Mesodermal cell (in vitro differentiated cells): ENCODE measurements at regions not wholly inside any gene's neighbourhood (a gene's known extent, or its start where the extent isn't known, plus 50 kb on each side); places are given as distances from the start of the nearest gene placed in this dataset.
"Not testable (repeated sequence)": the region's sequence is repeated elsewhere in the genome, so short reads cannot be mapped to it uniquely, and the experiment has no call there.

Experiments used
- H3K27ac ChIP-seq: 2 replicates; pipeline ENCODE4 v1.7.0; 2013; ENCODE audit warnings: mild to moderate bottlenecking, low read depth, low read length, moderate library complexity; ENCODE audit not compliant: severe bottlenecking
- H3K36me3 ChIP-seq: 2 replicates; pipeline ENCODE4 v1.7.1; 2013; ENCODE audit warnings: mild to moderate bottlenecking, low read length, moderate library complexity; ENCODE audit not compliant: control insufficient read depth, insufficient read depth
- H3K4me1 ChIP-seq: one replicate; pipeline ENCODE4 v1.7.1; 2013; ENCODE audit warnings: mild to moderate bottlenecking, low read length; ENCODE audit not compliant: insufficient read depth, control insufficient read depth, poor library complexity, severe bottlenecking
- H3K4me3 ChIP-seq: 2 replicates; pipeline ENCODE4 v1.7.0; 2013; ENCODE audit warnings: low read length, control low read depth, mild to moderate bottlenecking; ENCODE audit not compliant: insufficient read depth, poor library complexity, severe bottlenecking; ENCODE audit errors: extremely low read depth
- H3K9me3 ChIP-seq: 2 replicates; pipeline ENCODE4 v1.7.1; 2013; ENCODE audit warnings: mild to moderate bottlenecking, low read length, moderate library complexity; ENCODE audit not compliant: control insufficient read depth
- WGBS, 2 experiments: methylation state at CpG; one replicate each; pipeline ENCODE4 v1.1.5; 2013; ENCODE audit warnings: missing lambda C conversion rate in 2 of 2; ENCODE audit not compliant: insufficient coverage in 2 of 2; 5-methylcytosine and 5-hydroxymethylcytosine counted together

DNA sequence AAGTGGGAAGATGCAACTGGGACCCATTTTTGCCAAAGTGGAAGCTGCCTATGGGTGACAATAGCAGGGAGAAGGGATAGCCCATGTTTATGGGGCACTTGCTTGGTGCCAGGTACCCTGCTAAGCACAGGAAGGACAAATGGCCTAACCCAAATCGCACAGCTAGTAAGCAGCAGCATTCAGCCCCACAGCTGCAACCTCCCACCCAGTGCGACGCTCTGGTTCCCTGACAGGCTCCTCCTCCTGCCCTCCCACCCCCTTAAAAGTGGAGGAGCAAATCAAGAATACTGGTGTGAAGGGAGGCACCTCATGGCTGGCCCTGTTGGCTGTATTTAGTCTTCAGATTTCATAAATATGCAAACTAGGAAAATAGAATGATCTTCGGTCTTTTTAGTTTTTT lies 76.2 kb downstream of the RIN2 start:
- Histone ChIP-seq H3K4me3 (no peak overlapping the region), H3K36me3 (peaks cover 3% of the 10 kb centered on the region), H3K27ac (no peak overlapping the region), H3K9me3 (no peaks in the 10 kb centered on the region), H3K4me1 (peaks cover 8% of the 10 kb centered on the region)
- WGBS, 2 experiments, result no CpG with 5 or more reads among the region's 4 CpGs

DNA sequence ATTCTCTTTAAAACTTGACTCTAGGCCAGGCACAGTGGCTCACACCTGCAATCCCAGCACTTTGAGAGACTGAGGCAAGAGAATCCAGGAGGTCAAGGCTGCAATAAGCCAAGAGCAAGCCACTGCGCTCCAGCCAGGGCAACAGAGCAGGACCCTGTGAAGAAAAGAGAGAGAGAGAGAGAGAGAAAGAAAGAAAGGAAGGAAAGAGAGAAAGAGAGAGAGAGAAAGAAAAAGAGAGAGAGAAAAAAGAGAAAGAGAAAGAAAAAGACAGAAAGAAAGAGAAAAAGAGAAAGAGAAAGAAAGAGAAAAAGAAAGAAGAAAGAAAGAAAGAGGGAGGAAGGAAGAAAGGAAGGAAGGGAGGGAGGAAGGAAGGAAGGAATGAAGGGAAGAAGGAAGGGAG lies 76.7 kb downstream of the RIN2 start:
- H3K36me3 ChIP-seq, result peaks cover 3% of the 10 kb centered on the region
- H3K9me3 ChIP-seq, result no peaks in the 10 kb centered on the region
- H3K4me1 ChIP-seq, result peaks cover 8% of the 10 kb centered on the region
- H3K4me3 ChIP-seq, result no peak overlapping the region
- H3K27ac ChIP-seq, result peak overlapping the region; percentile 55
- 94 to 100% methylated on average over 1 of the region's 1 CpG for WGBS, 2 experiments

DNA sequence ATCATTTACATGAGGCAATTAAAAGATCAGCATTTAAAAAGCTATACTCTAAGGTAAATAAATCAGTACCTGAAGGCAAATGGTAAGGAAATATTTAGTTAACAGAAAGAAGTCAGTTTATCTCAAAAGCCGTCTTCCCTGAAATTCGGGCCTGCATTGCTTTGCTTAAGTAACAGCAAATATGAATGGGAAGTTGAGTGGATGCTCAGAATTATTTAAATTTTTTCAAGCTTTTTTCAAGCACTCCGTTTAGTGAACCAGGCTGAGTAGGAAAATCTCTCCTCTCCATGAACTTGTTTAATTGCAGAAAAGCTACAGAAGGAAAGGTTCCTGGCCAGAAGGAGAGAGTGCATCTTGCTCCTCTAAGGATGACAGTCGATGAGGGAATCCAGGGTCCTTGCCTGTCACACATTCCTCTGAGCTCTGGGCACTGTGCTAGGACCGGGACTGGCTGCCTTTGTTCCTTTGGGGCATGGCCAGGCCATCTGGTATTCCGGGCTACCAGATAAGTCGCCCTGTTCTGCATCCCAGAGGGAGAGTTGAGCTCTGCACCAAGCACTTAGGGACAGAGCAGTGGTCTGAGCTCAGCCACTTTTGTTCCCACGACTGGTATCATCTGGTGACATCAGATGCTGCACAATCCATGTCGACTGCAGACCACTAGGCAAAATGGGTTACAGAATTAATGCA lies 77.6 kb downstream of the RIN2 start:
- peaks cover 11% of the 10 kb centered on the region for H3K36me3 ChIP-seq
- H3K4me3 ChIP-seq, result no peak overlapping the region
- no peaks in the 10 kb centered on the region for H3K9me3 ChIP-seq
- 64 to 72% methylated on average over 8 of the region's 9 CpGs for WGBS, 2 experiments
- H3K27ac ChIP-seq, result peak overlapping the region; percentile 89
- peaks cover 10% of the 10 kb centered on the region for H3K4me1 ChIP-seq

DNA sequence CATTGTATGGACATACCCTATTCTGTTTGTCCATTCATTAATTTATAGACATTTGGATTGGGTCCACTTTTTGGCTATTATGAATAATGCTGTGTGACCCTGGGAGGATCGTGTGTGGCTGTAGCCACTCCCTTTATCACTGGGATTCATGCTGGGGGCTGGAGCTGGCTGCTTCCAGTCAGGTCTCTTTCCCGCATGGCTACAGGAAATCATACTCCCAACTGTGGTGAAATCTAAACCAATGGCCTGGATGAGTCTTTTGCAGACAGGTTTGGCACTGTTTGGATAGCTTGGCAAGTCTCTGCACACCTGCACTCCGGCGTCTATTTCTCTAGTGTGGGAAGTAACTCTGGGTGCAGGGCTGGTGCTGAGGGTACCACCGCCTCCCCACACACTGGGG lies 80.4 kb downstream of the RIN2 start:
- peaks cover 10% of the 10 kb centered on the region for H3K4me1 ChIP-seq

DNA sequence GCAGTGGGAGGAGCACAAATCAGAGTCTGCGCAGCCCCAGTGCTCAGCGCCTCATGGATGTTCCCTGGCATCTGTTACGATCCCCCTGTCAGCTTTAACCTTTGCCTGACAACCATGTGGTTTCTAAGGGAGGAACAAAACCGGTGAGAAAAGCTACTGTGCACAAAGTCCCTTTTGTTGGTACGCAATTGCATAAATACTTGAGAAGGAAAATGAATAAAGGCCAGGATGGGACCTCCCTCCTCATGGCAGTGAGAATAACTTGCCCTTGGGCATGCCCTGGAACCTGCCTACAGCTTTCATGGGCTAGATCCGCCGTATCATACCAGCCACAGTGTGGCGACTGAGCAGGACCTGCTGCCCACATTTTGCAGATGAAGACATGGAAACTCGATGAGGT lies 81.0 kb downstream of the RIN2 start:
- no peak overlapping the region for H3K4me3 ChIP-seq

More for the DNA sequence above, 80.4 kb downstream of the RIN2 start:
- WGBS, 2 experiments, result 100% methylated on average over 3 of the region's 5 CpGs; no CpG with 5 or more reads in 1 of the 2 experiments
- Histone ChIP-seq H3K9me3 (peaks cover 11% of the 10 kb centered on the region), H3K36me3 (peaks cover 21% of the 10 kb centered on the region), H3K4me3 (no peak overlapping the region), H3K27ac (no peak overlapping the region)

DNA sequence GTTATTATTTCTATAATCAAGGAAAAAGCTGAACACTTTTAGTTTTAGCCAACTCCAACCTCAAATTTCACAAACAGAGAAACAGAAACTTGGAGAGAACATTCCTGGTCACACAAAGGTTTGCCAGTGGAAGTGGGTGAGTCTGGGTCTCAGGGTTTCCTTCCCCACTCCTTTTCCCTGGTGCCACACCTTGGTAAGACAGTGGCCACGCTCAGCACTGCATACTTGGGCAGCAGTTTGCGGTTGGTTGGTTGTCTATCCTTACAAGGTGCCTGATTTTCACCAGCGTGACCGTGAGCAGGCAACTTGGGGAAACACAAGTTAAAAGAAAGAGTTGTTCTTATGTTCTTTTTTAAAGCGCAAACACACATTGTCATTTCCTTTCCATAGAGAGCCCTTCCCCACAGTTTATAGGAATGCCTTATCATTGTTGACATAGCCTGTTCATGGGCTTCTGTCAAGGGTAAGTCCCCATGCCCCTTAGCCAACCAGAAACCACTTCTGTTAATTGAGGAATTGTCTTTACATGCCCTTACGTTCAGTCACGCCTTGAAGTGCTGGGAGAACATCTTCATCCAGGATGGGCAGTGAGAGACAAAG lies 82.2 kb downstream of the RIN2 start:
- 93 to 96% methylated on average over 3 to 5 of the region's 7 CpGs for WGBS, 2 experiments
- Histone ChIP-seq H3K27ac (no peak overlapping the region), H3K36me3 (peaks cover 21% of the 10 kb centered on the region)

More for the DNA sequence above, 81.0 kb downstream of the RIN2 start:
- Histone ChIP-seq H3K36me3 (peaks cover 21% of the 10 kb centered on the region), H3K27ac (no peak overlapping the region), H3K4me1 (peaks cover 10% of the 10 kb centered on the region), H3K9me3 (peaks cover 11% of the 10 kb centered on the region)
- 96 to 100% methylated on average over 7 to 9 of the region's 9 CpGs for whole genome bisulfite sequencing, 2 experiments

DNA sequence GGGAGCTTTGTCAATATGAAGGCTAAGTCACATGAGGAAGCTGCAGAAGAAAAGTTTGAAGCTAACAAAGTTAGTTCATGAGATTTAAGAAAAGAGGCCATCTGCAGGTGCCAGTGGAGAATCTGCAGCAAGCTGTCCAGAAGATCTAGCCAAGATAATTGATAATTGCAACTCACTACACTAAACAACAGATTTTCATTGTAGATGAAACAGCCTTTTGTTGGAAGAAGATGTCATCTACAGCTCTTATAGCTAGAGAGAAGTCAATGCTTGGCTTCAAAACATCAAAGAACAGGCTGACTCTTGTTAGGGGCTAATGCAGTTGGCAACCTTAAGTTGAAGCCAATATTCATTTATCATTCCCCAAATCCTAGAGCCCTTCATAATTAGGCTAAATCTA lies 83.7 kb downstream of the RIN2 start:
- Histone ChIP-seq H3K4me3 (no peak overlapping the region), H3K36me3 (peaks cover 21% of the 10 kb centered on the region), H3K4me1 (peaks cover 7% of the 10 kb centered on the region), H3K9me3 (peaks cover 11% of the 10 kb centered on the region), H3K27ac (no peak overlapping the region)

More for the DNA sequence above, 82.2 kb downstream of the RIN2 start:
- H3K4me3 ChIP-seq, result no peak overlapping the region
- H3K4me1 ChIP-seq, result peaks cover 7% of the 10 kb centered on the region
- H3K9me3 ChIP-seq, result peaks cover 11% of the 10 kb centered on the region

DNA sequence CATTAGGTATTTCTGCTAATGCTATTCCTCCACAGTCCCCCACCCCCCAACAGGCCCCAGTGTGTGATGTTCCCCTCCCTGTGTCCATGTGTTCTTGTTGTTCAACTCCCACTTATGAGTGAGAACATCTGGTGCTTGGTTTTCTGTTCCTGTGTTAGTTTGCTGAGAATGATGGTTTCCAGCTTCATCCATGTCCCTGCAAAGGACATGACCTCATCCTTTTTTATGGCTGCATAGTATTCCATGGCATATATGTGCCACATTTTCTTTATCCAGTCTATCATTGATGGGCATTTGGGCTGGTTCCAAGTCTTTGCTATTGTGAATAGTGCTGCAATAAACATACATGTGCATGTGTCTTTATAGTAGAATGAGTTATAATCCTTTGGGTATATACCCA lies 86.8 kb downstream of the RIN2 start:
- H3K27ac ChIP-seq, H3K4me3 ChIP-seq: not testable (repeated sequence)

DNA sequence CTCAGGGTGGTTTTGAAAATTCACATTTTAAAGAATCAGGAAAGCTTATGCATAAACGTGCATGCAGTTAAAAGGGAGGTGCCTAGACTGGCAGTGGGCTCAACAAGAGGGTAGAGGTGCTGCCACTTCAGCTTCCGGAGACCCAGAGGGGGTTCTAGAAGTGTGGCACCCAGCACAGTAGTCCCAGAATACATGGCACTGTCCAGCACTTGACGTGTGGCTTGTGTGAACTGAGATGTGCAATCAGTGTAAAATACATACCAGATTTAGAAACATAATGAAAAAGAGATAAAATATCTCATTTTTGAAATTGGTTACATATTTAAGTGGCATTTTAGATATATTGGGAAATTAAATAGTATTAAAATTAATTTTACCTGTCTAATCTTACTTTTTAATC lies 89.3 kb downstream of the RIN2 start:
- no peak overlapping the region for H3K27ac ChIP-seq
- H3K36me3 ChIP-seq, result peaks cover 5% of the 10 kb centered on the region
- H3K4me3 ChIP-seq, result no peak overlapping the region
- 63 to 100% methylated on average over 1 of the region's 3 CpGs for WGBS, 2 experiments
- peaks cover 12% of the 10 kb centered on the region for H3K4me1 ChIP-seq
- H3K9me3 ChIP-seq, result no peaks in the 10 kb centered on the region

More for the DNA sequence above, 86.8 kb downstream of the RIN2 start:
- peaks cover 21% of the 10 kb centered on the region for H3K36me3 ChIP-seq
- peaks cover 11% of the 10 kb centered on the region for H3K9me3 ChIP-seq
- H3K4me1 ChIP-seq, result peaks cover 15% of the 10 kb centered on the region

DNA sequence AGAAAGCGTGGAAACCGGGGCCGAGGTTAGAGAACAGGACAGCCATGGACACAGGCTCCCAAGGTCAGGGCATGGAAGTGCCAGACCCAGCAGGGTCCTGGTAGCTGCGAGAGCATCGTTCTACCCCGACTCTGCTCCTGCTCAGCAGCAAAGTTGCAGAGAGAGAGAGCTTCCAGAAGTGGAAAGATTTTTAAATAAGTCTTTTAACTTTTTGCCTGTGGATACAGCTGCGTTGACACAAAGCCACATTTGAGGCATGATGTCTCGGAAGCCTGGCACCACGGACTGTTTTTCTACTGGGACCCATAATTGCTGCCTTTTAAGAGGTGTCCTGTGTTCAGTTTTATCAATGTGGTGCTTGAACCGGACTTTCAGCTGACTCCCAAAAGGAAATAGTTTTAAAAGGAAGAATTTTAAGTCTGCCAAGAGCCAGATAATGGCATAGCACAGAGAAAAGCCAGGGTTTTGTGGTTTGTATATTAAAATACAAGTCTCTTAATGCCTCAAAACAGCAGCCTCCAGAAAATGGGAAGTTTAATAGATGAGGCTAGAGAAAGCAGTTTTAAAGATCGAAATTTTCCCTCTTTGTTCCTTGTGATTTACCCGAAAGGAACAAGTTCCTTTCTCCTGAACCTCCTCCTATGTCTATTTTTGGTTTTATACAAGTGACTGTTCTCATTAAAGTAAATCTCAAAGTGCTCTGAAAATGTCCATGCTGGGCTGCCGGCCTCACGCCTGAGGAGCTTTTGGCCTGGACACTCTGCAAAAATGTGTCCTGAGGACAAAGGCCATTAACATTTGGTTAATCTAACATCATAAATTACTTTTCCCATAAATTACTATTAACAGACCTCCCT lies 91.5 kb downstream of the RIN2 start:
- no peaks in the 10 kb centered on the region for H3K9me3 ChIP-seq
- WGBS, 2 experiments, result 85 to 88% methylated on average over 11 to 12 of the region's 14 CpGs
- peaks cover 12% of the 10 kb centered on the region for H3K4me1 ChIP-seq
- peak overlapping the region; percentile 79 for H3K27ac ChIP-seq
- H3K4me3 ChIP-seq, result no peak overlapping the region
- H3K36me3 ChIP-seq, result no peaks in the 10 kb centered on the region

DNA sequence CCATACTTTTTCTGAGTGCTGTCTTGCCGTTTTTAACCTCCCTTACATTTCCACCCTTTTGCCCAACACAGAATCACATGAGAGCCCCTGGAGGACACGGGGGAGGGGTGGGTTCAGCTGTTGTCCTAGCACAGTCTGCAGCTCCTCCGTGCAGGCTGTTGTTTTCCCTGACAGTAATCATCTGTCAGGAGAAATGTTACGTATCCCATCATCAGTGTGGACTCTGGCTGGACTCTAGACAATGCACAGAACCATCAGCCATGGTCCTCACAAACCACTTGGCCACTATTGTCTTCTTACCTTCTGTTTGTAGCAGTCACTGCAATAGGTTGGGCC lies 92.1 kb downstream of the RIN2 start:
- Histone ChIP-seq H3K4me1 (peaks cover 12% of the 10 kb centered on the region), H3K4me3 (no peak overlapping the region), H3K36me3 (no peaks in the 10 kb centered on the region), H3K27ac (peak overlapping the region; percentile 79), H3K9me3 (no peaks in the 10 kb centered on the region)
- WGBS, 2 experiments, result 52 to 62% methylated on average over 2 to 3 of the region's 4 CpGs
